Panc1 (cell line): ENCODE measurements at regions not wholly inside any gene's neighbourhood (a gene's known extent, or its start where the extent isn't known, plus 50 kb on each side); places are given as distances from the start of the nearest gene placed in this dataset.

Source experiments
- ATAC-seq: fragments of 200-7000 bp; cut with Tn5 transposase; 2 replicates; pipeline ENCODE4 v1.9.1; 2020; ENCODE audit warnings: mild to moderate bottlenecking, moderate library complexity
- BruUV-seq: library from RNA; stranded (reverse); fragments of 400-500 nt; replicated peaks from 2 replicates; lab custom pipeline; 2021; lab: Mats Ljungman, UMichigan
- CTCF ChIA-PET: fragments of 300-600 bp; sonication (Branson Sonifier 250); formaldehyde crosslinking; loops from one replicate; lab custom pipeline; 2022; ENCODE audit warnings: antibody characterized with exemption; lab: Charles Lee
- POLR2A ChIA-PET: fragments of 300-600 bp; sonication (Branson Sonifier 250); formaldehyde crosslinking; loops from one replicate; lab custom pipeline; 2022; ENCODE audit warnings: antibody characterized with exemption; lab: Charles Lee
- DNase-seq: peaks from one replicate; pipeline ENCODE4 v3.0.0-alpha.2; 2010; ENCODE audit warnings: low read depth, low spot score
- H3K27ac ChIP-seq: 2 replicates; pipeline ENCODE4 v1.5.1; 2011; ENCODE audit warnings: mild to moderate bottlenecking, low read length, inconsistent platforms
- H3K27me3 ChIP-seq: fragments of 200-500 bp; sonication (Bioruptor generic); 2 replicates; pipeline ENCODE4 v1.6.0; 2014; ENCODE audit warnings: low read length, inconsistent platforms; ENCODE audit not compliant: control insufficient read depth, insufficient read depth
- H3K36me3 ChIP-seq: fragments of 200-500 bp; sonication (Bioruptor generic); 2 replicates; pipeline ENCODE4 v1.5.1; 2014; ENCODE audit warnings: inconsistent platforms, mild to moderate bottlenecking, low read length, moderate library complexity; ENCODE audit not compliant: control insufficient read depth, insufficient read depth
- H3K4me1 ChIP-seq: 2 replicates; pipeline ENCODE4 v1.5.1; 2011; ENCODE audit warnings: inconsistent platforms, mild to moderate bottlenecking, low read length, moderate library complexity; ENCODE audit not compliant: control insufficient read depth, insufficient read depth
- H3K4me3 ChIP-seq, 2 experiments: 2 replicates each; pipeline ENCODE4 v1.5.1; 2011 to 2012; ENCODE audit warnings: low read depth in 2 of 2, low read length in 2 of 2, mild to moderate bottlenecking in 2 of 2, inconsistent platforms in 1 of 2, moderate library complexity in 1 of 2
- H3K9me3 ChIP-seq: fragments of 200-500 bp; sonication (Bioruptor generic); 2 replicates; pipeline ENCODE4 v1.5.1; 2014; ENCODE audit warnings: low read depth, mild to moderate bottlenecking, inconsistent platforms, low read length, moderate library complexity; ENCODE audit not compliant: control insufficient read depth, insufficient read depth
- POLR2AphosphoS5 ChIP-seq: IDR thresholded peaks from 2 replicates; pipeline ENCODE4 v1.6.1; 2012; ENCODE audit warnings: mild to moderate bottlenecking, low read depth, low read length, moderate library complexity
- SIN3A ChIP-seq: IDR thresholded peaks from 2 replicates; pipeline ENCODE4 v1.6.1; 2012; ENCODE audit warnings: low read depth, mild to moderate bottlenecking, low read length, moderate library complexity, borderline replicate concordance; ENCODE audit not compliant: insufficient read depth
- TCF7L2 ChIP-seq: IDR thresholded peaks from 2 replicates; pipeline ENCODE4 v1.6.1; 2011; ENCODE audit warnings: mild to moderate bottlenecking, low read depth, low read length, inconsistent platforms
- in situ Hi-C: cut with HindIII; loops from 2 replicates; pipeline ENCODE4 v1.10.0; 2016; ENCODE audit warnings: low sequenced_read_pairs, low pct_unique_long_range_greater_than_20kb
- intact Hi-C: fragments of 100-400 bp; cut with micrococcal nuclease; formaldehyde crosslinking; loops from one replicate; pipeline ENCODE4 v1.10.0; 2022; ENCODE audit not compliant: unreplicated experiment
- TF ChIP-seq, protein P1 (sequence below): fragments of 450-650 bp; IDR thresholded peaks from 2 replicates; pipeline ENCODE4 v1.5.1; 2017; ENCODE audit warnings: mild to moderate bottlenecking
- TF ChIP-seq, protein P2 (sequence below), 2 experiments: IDR thresholded peaks; 2 replicates each; pipeline ENCODE4 v1.6.1; 2011 to 2012; ENCODE audit warnings: low read depth in 2 of 2, control low read depth in 1 of 2, low read length in 1 of 2, mild to moderate bottlenecking in 1 of 2, moderate library complexity in 1 of 2; ENCODE audit not compliant: insufficient read depth in 1 of 2

DNA sequence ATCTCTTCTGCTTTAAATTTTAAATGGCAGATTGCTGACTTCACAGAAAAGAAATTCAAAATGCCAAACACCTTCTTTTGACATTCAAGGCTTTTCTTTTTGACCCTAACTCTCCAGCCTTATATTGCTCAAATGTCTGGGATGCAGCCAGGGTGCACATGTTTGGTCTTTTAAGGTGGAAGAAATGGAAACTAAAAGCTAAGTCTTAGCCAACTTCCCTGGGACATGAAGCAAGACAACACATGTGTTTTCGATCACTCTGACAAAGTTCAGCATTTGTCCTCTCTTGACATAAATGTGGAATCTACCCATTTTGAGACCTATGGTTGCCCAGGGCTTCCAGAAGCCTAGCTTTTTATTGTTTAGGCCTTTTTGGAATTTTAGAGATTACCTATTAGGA, 161.6 kb downstream of the RDH14 start:
- DNase-seq (no peak), ATAC-seq (no peak)
- Histone ChIP-seq H3K4me1 (no peaks in the 10 kb centered on the region), H3K36me3 (no peaks in the 10 kb centered on the region), H3K4me3 (no peak overlapping the region), H3K9me3 (no peaks in the 10 kb centered on the region), H3K27me3 (no peaks in the 10 kb centered on the region), H3K27ac (no peak overlapping the region)
- BruUV-seq: no TSS peak
- TF ChIP-seq, protein P1, sequence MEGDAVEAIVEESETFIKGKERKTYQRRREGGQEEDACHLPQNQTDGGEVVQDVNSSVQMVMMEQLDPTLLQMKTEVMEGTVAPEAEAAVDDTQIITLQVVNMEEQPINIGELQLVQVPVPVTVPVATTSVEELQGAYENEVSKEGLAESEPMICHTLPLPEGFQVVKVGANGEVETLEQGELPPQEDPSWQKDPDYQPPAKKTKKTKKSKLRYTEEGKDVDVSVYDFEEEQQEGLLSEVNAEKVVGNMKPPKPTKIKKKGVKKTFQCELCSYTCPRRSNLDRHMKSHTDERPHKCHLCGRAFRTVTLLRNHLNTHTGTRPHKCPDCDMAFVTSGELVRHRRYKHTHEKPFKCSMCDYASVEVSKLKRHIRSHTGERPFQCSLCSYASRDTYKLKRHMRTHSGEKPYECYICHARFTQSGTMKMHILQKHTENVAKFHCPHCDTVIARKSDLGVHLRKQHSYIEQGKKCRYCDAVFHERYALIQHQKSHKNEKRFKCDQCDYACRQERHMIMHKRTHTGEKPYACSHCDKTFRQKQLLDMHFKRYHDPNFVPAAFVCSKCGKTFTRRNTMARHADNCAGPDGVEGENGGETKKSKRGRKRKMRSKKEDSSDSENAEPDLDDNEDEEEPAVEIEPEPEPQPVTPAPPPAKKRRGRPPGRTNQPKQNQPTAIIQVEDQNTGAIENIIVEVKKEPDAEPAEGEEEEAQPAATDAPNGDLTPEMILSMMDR: no peak
- TF ChIP-seq, protein P2, sequence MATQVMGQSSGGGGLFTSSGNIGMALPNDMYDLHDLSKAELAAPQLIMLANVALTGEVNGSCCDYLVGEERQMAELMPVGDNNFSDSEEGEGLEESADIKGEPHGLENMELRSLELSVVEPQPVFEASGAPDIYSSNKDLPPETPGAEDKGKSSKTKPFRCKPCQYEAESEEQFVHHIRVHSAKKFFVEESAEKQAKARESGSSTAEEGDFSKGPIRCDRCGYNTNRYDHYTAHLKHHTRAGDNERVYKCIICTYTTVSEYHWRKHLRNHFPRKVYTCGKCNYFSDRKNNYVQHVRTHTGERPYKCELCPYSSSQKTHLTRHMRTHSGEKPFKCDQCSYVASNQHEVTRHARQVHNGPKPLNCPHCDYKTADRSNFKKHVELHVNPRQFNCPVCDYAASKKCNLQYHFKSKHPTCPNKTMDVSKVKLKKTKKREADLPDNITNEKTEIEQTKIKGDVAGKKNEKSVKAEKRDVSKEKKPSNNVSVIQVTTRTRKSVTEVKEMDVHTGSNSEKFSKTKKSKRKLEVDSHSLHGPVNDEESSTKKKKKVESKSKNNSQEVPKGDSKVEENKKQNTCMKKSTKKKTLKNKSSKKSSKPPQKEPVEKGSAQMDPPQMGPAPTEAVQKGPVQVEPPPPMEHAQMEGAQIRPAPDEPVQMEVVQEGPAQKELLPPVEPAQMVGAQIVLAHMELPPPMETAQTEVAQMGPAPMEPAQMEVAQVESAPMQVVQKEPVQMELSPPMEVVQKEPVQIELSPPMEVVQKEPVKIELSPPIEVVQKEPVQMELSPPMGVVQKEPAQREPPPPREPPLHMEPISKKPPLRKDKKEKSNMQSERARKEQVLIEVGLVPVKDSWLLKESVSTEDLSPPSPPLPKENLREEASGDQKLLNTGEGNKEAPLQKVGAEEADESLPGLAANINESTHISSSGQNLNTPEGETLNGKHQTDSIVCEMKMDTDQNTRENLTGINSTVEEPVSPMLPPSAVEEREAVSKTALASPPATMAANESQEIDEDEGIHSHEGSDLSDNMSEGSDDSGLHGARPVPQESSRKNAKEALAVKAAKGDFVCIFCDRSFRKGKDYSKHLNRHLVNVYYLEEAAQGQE (IDR thresholded peaks at IDR 0.05; ENCODE audit: insufficient read depth in 1 of 2, low read depth in 2 of 2, low read length in 1 of 2): no peak
- TF ChIP-seq SIN3A: no peak
- no peak for TF ChIP-seq TCF7L2
- no peak for TF ChIP-seq POLR2AphosphoS5
- POLR2A ChIA-PET: no interaction called here
- in situ Hi-C loops: no loop called here
- CTCF ChIA-PET: no interaction called here
- intact Hi-C loops: no loop called here

DNA sequence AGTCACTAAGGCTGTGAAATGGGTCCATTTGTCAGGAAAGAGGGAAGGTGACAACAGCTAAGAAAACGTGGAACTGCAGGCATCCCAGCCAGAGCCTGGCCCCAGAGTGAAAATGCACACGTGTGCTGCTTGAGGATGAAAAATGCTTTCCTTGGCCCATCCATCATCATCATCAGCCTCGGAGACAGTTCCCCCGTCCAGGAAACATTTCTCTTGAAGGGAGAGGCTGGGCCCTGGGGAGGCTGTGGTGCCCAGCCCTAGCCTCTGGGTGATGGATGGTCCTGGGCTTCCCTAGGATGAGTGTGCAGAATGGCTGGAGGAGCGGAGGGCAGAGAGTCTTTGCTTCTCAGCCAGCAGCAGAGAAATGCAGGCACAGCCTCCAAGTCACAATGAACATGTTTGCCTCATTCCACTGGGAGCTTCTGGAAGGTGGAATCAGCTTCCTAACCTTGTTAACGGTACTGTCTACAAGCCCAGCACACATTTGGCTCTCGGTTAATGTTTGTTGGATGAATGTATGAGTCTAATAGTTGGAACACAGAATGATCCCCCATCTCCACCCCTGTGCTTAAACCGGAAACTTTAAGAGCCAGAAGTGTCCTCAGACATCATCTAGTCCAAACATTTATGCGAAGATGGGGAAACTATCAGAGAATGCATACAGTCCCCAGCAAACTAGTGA, 164.0 kb downstream of the RDH14 start:
- POLR2A ChIA-PET: no interaction called here
- TF ChIP-seq, protein P2 (IDR thresholded peaks at IDR 0.05; ENCODE audit: insufficient read depth in 1 of 2, low read depth in 2 of 2, low read length in 1 of 2): no peak
- TF ChIP-seq, protein P1: no peak
- TF ChIP-seq POLR2AphosphoS5 (no peak), SIN3A (no peak), TCF7L2 (no peak)
- ATAC-seq: no peak
- H3K4me1 ChIP-seq: no peaks in the 10 kb centered on the region
- CTCF ChIA-PET: no interaction called here
- in situ Hi-C loops: no loop called here
- no peak for DNase-seq
- no peak overlapping the region for H3K27ac ChIP-seq
- no peak overlapping the region for H3K4me3 ChIP-seq
- intact Hi-C loops: no loop called here
- H3K9me3 ChIP-seq: no peaks in the 10 kb centered on the region
- H3K27me3 ChIP-seq: no peaks in the 10 kb centered on the region
- no peaks in the 10 kb centered on the region for H3K36me3 ChIP-seq
- BruUV-seq: no TSS peak
